A204.1 (cell line): ENCODE measurements at regions not wholly inside any gene's neighbourhood (a gene's known extent, or its start where the extent isn't known, plus 50 kb on each side); places are given as distances from the start of the nearest gene placed in this dataset.
"Not testable (repeated sequence)": the region's sequence is repeated elsewhere in the genome, so short reads cannot be mapped to it uniquely, and the experiment has no call there.

Source experiments
- FAIRE-seq: peaks from 2 replicates; lab custom pipeline; 2012; peaks lifted over from hg19 to GRCh38; lab: Jason Lieb, UNC

DNA sequence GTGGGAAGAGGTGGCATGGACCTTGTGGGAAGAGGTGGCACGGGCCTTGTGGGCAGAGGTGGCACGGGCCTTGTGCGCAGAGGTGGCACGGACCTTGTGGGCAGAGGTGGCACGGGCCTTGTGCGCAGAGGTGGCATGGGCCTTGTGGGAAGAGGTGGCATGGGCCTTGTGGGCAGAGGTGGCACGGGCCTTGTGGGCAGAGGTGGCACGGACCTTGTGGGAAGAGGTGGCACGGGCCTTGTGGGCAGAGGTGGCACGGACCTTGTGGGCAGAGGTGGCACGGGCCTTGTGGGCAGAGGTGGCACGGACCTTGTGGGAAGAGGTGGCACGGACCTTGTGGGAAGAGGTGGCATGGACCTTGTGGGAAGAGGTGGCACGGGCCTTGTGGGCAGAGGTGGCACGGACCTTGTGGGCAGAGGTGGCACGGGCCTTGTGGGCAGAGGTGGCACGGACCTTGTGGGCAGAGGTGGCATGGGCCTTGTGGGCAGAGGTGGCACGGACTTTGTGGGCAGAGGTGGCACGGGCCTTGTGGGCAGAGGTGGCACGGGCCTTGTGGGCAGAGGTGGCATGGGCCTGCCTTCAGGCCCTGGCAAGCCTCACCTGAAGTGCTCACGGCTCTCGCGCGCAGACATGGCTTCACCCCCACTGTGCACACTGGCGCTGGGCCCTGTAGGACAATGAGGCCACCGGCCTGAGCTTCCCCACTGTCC is 403.5 kb downstream of the THBS2 start:
- FAIRE-seq = not testable (repeated sequence)

- FAIRE-seq = no peak
Measured at GRCh38 chr6:168849459-168849858, 404.2 kb downstream of the THBS2 start.

DNA sequence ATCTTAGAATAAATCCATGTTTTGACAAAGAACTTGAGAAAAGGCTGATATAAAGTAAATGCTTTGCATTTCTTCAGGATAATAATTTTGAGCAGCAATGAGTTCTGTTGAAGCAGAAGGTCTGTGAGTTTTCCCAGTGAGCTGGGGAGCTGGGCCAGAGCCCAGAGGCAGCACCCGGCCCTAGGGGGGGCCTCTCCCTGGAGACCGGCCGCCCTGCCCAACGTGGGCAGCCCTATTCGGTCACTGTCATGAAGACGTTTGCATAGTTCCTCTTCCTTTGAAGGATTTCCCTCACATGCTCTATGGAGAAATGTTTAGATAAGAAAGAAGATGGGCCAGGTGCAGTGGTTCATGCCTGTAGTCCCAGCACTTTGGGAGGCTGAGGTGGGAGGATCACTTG is 404.8 kb downstream of the THBS2 start:
- no peak for FAIRE-seq

DNA sequence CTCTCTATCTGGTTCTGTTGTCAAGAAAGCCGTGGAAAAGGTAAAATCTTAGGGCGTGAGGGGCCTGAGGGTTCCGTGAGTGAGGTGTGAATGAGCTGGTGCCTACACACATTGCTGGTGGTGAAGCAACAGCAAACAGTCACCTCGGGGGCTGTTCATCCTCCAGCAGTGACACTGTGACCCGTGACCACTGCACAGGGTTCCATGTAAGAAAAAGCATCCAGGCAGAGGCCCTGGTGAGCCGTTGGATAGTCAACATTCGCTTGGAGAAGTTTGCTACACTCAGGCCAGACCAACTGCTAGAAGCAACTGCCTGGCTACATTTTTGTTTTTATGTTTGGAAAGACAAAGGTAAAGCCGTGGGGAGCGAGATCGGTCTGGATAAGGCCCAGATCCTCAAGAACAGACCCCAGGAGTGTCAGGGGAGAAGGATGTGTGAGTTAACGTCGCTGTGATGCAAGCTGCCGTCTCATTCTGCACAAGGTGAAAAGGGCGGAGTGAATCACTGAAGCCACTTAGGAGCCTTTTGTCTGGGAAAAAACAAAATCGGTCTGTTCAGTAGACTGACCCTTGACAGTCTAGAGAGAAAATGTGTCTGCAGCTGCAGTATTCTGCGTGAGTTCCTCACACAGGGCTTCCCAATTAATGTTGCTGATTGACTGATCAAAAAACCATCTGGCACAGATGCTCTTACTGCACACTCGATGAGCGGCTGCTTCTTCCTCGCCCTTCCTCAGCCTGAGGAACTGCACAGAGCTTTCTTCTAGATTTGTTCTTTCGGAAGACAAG is 404.0 kb downstream of the SMOC2 start:
- no peak for FAIRE-seq

DNA sequence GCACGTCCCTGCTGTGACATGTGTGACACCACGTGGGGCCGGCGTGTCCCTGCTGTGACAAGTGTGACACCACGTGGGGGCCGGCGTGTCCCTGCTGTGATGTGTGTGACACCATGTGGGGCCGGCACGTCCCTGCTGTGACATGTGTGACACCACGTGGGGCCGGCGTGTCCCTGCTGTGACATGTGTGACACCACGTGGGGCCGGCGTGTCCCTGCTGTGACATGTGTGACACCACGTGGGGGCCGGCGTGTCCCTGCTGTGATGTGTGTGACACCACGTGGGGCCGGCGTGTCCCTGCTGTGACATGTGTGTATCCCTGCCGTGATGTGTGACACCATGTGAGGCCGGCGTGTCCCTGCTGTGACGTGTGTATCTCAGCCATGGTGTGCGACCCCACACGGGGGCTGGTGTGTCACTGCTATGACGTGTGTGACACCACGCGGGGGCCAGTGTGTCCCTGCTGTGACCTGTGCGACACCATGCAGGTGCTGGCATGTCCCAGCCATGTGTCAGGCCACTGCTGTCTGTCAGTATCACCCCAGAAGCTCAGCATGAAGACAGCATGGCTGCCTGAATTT is 401.7 kb downstream of the SMOC2 start:
- FAIRE-seq = not testable (repeated sequence)

DNA sequence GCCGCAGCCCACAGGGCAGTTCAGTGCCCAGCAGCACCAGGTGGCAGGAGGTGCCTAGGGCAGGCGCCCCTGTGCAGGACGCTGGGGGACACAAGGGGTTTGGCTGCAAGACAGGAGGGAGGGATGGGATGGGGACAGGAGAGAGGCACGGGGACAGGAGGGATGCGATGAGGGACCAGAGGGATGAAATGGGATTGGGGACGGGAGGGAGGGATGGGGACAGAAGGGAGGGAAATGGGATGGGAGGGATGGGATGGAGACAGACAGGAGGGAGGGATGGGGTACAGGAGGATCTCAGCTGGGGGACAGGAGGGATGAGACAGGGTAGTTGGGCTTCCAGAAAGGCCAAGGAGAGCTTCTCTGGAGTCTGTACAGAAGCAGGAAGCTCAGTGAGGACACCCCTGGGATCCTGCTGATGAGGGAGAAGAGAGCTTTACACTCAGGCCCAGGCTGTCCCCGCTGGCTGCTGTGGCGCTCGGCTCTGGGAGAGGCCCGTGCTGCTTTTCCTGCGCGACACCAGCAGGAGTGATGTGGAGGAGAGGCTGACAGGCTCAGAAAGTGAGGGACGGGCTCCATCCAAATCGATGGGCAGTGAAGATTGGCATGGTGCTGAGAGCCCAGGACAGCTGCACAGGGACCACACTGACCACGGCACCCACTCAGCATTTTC is 400.8 kb downstream of the SMOC2 start:
- FAIRE-seq = no peak

DNA sequence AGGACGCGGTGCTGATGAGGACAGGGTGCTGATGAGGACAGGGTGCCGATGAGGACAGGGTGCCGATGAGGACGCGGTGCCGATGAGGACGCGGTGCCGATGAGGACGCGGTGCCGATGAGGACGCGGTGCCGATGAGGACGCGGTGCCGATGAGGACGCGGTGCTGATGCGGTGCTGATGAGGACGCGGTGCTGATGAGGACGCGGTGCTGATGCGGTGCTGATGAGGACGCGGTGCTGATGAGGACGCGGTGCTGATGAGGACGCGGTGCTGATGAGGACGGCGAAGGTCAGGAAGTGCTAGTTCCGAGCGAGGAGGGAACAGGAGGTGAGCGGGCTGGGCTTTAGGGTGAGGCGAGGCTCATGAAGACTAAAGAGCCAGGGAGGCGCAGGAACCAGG is 399.9 kb downstream of the SMOC2 start:
- FAIRE-seq = not testable (repeated sequence)

DNA sequence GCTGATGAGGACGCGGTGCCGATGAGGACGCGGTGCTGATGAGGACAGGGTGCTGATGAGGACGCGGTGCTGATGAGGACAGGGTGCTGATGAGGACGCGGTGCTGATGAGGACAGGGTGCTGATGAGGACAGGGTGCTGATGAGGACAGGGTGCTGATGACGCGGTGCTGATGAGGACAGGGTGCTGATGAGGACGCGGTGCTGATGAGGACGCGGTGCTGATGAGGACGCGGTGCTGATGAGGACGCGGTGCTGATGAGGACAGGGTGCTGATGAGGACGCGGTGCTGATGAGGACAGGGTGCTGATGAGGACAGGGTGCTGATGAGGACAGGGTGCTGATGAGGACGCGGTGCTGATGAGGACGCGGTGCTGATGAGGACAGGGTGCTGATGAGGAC is 399.3 kb downstream of the SMOC2 start:
- FAIRE-seq = not testable (repeated sequence)

DNA sequence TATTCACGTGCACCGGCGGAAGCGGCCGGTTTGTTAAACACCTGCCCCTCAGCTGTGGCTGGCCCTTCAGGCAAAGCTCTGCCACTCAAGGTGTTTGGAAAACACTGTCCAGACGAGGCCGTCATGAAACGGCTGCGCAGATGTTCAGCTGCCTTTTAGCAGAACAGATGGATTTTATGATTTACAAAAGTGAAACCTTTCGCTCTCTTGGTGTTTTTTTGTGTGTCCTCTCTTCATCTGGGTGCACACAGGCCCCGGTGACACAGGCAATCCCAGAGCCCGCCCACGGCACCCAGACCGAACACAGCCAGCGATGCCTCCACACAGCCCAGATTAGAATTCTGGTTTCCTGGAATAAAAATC is 397.0 kb downstream of the SMOC2 start:
- no peak for FAIRE-seq

- FAIRE-seq = no peak
Measured at GRCh38 chr6:168837254-168838036, 396.5 kb downstream of the SMOC2 start.

GRCh38 chr6:168835991-168836390 is 395.0 kb downstream of the SMOC2 start:
- FAIRE-seq = no peak

DNA sequence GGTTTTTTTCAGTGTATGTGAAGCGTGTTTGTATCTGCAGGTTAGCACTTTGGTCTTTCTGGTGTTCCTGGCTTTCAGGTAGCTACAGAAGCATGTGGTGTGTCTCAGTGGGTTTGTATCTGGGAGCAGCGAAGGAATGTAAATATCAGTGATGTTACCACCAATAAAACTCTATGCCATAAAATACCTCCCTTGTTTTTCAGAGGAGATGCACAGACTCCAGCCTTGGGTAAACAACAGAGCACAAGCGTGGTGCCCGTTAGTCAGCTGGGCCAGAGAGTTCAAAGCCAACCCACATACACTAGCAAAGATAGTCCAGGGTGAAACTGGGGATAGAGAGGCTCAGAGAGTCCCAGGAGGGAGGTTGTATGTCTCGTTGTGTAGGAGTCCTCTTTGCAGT is 393.8 kb downstream of the SMOC2 start:
- no peak for FAIRE-seq

- no peak for FAIRE-seq
Measured at GRCh38 chr6:168834042-168834587, 393.1 kb downstream of the SMOC2 start.

DNA sequence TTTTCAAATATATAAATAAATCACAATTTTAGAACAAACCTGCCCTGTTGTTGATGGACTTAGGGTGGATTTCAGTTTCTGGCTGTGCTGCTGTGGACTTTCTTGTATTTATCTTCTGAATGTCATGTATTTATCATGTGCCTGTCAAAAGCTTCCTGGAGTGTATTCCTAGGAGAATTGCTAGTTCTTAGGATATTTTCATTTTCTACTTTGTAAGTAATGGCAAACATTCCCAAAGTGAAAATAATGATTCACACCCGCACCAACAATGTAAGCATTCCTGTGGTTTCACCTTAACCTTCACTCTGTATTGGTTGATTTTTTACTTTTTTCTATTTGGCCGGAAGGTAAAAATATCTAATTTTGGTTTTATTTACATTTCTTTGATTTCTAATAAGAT is 387.8 kb downstream of the SMOC2 start:
- no peak for FAIRE-seq

DNA sequence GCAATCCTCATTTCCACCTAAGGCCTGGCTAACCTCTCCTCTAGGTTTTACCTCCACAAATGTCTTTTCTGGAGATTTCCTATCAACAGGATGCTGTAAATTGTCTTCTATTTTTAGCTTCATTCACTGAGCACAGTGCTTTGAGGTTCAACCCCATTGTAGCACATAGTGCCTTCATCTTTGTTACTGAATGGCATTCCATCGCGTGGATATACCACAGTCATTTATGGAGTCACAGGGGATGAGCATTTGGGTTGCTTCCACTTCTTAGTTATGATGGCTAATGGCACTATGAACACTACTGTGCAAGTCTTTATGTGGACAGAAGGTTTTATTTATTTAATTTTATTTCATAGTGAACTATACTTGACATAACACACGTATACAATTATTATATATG is 387.1 kb downstream of the SMOC2 start:
- FAIRE-seq = no peak

GRCh38 chr6:168827586-168827871 is 386.5 kb downstream of the SMOC2 start:
- FAIRE-seq = no peak

DNA sequence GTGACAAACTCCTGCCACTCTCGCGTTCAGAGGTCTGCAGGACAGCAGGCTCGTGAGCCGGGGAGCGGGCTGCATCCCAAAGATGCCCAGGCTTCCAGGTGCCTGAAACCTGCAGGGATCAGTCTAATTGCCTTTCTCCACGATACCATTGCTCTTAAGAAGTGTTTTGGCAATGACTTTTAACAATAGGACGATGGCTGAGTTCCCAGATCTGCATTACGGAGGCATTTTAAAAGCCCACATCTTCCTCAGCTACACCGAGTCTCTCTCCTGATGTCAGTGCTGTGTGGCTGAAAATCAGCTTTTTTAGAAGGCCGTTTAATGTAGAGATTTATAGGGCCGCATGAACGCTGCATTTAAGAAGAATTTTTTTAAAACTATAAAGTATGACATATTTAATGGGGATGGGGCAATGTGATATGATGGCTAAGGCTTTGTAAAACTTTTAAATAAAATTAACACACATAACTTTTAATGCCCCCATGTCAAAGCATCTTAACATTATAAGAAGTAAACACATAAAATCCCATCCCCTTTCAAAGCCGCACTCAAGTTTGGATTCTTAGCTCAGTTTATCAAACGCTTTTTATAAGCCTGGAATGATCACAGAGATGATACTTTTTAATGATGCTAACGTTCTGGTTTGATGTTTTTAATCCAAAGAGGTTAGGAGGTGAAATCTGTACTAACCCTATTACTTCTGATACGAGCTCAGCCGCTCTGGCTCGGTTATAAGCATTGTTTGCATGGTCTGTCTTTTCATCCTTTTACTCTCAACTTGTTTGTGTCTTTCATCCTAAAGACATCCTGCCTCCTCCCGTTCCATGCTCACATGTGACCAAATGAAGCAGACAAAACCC is 386.0 kb downstream of the SMOC2 start:
- FAIRE-seq = no peak

GRCh38 chr6:168826078-168826390 is 385.1 kb downstream of the SMOC2 start:
- no peak for FAIRE-seq

GRCh38 chr6:168825226-168826077 is 384.5 kb downstream of the SMOC2 start:
- FAIRE-seq = no peak
